B cell (primary cell): ENCODE measurements at regions not wholly inside any gene's neighbourhood (a gene's known extent, or its start where the extent isn't known, plus 50 kb on each side); places are given as distances from the start of the nearest gene placed in this dataset.

Experiments used
- ATAC-seq: fragments of 200-7000 bp; cut with Tn5 transposase; one replicate; pipeline ENCODE4 v1.10.0; 2021; ENCODE audit warnings: low read depth, mild to moderate bottlenecking, moderate number of reproducible peaks, moderate library complexity
- CTCF ChIA-PET: fragments of 350-600 bp; sonication (Branson Sonifier 250); formaldehyde crosslinking; loops from one replicate; lab custom pipeline; 2021; ENCODE audit warnings: antibody characterized with exemption, inconsistent platforms; lab: Charles Lee
- POLR2A ChIA-PET: fragments of 350-600 bp; sonication (Branson Sonifier 250); formaldehyde crosslinking; loops from one replicate; lab custom pipeline; 2021; ENCODE audit warnings: antibody characterized with exemption; lab: Charles Lee
- DNase-seq: peaks from one replicate; pipeline ENCODE4 v3.0.0; 2013
- H2AFZ ChIP-seq: 2 replicates; pipeline ENCODE4 v1.6.1; 2012; ENCODE audit warnings: mild to moderate bottlenecking, low read depth, low read length; ENCODE audit not compliant: insufficient read depth, poor library complexity, severe bottlenecking
- H3K27ac ChIP-seq, 2 donors: 1 replicate in 1 of 2; 2 replicates in 1 of 2; pipeline ENCODE4 v1.5.1; 2012 to 2013; ENCODE audit warnings: low read length in 2 of 2, mild to moderate bottlenecking in 2 of 2, moderate library complexity in 1 of 2
- H3K27me3 ChIP-seq, 4 experiments: fragments of 200-600 bp in 1 of 4; sonication (generic) in 1 of 4; replicated peaks in 1 of 4; 1 replicate in 2 of 4; 2 replicates in 2 of 4; pipeline versions ENCODE4 v1.6.1 to v1.7.0; 2013 to 2016; ENCODE audit warnings: low read length in 3 of 4, mild to moderate bottlenecking in 2 of 4, mixed read lengths in 1 of 4, moderate library complexity in 1 of 4; ENCODE audit not compliant: insufficient read depth in 4 of 4, control insufficient read depth in 3 of 4; ENCODE audit errors: control extremely low read depth in 1 of 4
- H3K36me3 ChIP-seq, 2 experiments: replicated peaks in 1 of 2; 1 replicate in 1 of 2; 2 replicates in 1 of 2; pipeline versions ENCODE4 v1.6.1 to v1.7.1; 2013; ENCODE audit warnings: low read length in 1 of 2; ENCODE audit not compliant: insufficient read depth in 2 of 2, control insufficient read depth in 1 of 2; ENCODE audit errors: control extremely low read depth in 1 of 2, extremely low read depth in 1 of 2
- H3K4me1 ChIP-seq, 2 donors: fragments of 200-600 bp in 1 of 2; sonication (generic) in 1 of 2; 1 replicate in 1 of 2; 2 replicates in 1 of 2; pipeline versions ENCODE4 v1.5.1 to v1.6.1; 2013 to 2017; ENCODE audit warnings: low read length in 2 of 2; ENCODE audit not compliant: control insufficient read depth in 2 of 2, insufficient read depth in 2 of 2
- H3K4me2 ChIP-seq: replicated peaks from 2 replicates; pipeline ENCODE3; 2012; ENCODE audit warnings: mild to moderate bottlenecking, low read depth, low read length; ENCODE audit not compliant: poor library complexity, severe bottlenecking
- H3K4me3 ChIP-seq, 5 experiments: fragments of 200-600 bp in 1 of 5; sonication (generic) in 1 of 5; 1 replicate in 3 of 5; 2 replicates in 2 of 5; pipeline versions ENCODE4 v1.5.1 to v1.7.0; 2011 to 2016; ENCODE audit warnings: low read length in 4 of 5, mild to moderate bottlenecking in 4 of 5, low read depth in 2 of 5, control low read depth in 1 of 5, moderate library complexity in 1 of 5; ENCODE audit not compliant: insufficient read depth in 1 of 5; ENCODE audit errors: control extremely low read depth in 1 of 5, extremely low read depth in 1 of 5
- H3K79me2 ChIP-seq: fragments of 200-600 bp; sonication (generic); one replicate; pipeline ENCODE4 v1.6.0; 2016; ENCODE audit warnings: low read length; ENCODE audit not compliant: control insufficient read depth, insufficient read depth
- H3K9ac ChIP-seq: fragments of 200-600 bp; sonication (generic); 2 replicates; pipeline ENCODE4 v1.6.1; 2017; ENCODE audit warnings: mild to moderate bottlenecking, low read length, moderate library complexity
- H3K9me3 ChIP-seq, 3 donors: one replicate each; pipeline versions ENCODE4 v1.6.1 to v1.7.1; 2013; ENCODE audit warnings: low read length in 2 of 3; ENCODE audit not compliant: control insufficient read depth in 2 of 3, insufficient read depth in 1 of 3; ENCODE audit errors: control extremely low read depth in 1 of 3
- H4K20me1 ChIP-seq: 2 replicates; pipeline ENCODE4 v1.6.0; 2012; ENCODE audit warnings: mild to moderate bottlenecking, low read length; ENCODE audit not compliant: insufficient read depth, control insufficient read depth, poor library complexity, severe bottlenecking
- H3K27ac Mint-ChIP-seq: one replicate; pipeline ENCODE4 v1.8.0; 2021; ENCODE audit warnings: mixed read lengths
- H3K27me3 Mint-ChIP-seq: one replicate; pipeline ENCODE4 v1.8.0; 2021; ENCODE audit warnings: mixed read lengths
- H3K4me1 Mint-ChIP-seq: one replicate; pipeline ENCODE4 v1.8.0; 2021; ENCODE audit warnings: mixed read lengths
- H3K4me3 Mint-ChIP-seq: one replicate; pipeline ENCODE4 v1.8.0; 2021; ENCODE audit warnings: mixed read lengths
- H3K9me3 Mint-ChIP-seq: one replicate; pipeline ENCODE4 v1.8.0; 2022; ENCODE audit warnings: mixed read lengths; ENCODE audit not compliant: insufficient read depth
- CTCF ChIP-seq: fragments of 200-600 bp; IDR thresholded peaks from one replicate; pipeline ENCODE4 v1.8.0; 2022; ENCODE audit warnings: antibody characterized with exemption, mild to moderate bottlenecking
- EZH2 ChIP-seq: IDR thresholded peaks from 2 replicates; pipeline ENCODE4 v1.6.1; 2012; ENCODE audit warnings: borderline replicate concordance, low read depth, mild to moderate bottlenecking, moderate library complexity, low read length; ENCODE audit not compliant: insufficient read depth, poor library complexity, severe bottlenecking
- WGBS: methylation state at CpG from one replicate; pipeline ENCODE4 v1.1.5; 2013; ENCODE audit warnings: missing lambda C conversion rate; ENCODE audit not compliant: insufficient coverage; 5-methylcytosine and 5-hydroxymethylcytosine counted together
- intact Hi-C: fragments of 100-400 bp; cut with micrococcal nuclease; formaldehyde crosslinking; loops from one replicate; pipeline ENCODE4 v1.10.0; 2022

GRCh38 chr11:14584595-14584994, 59.0 kb upstream of the PDE3B start:
- intact Hi-C loops = no loop called here
- Histone ChIP-seq H3K36me3 (peaks cover 0 to 1% of the 10 kb centered on the region in 2 experiments), H3K9me3 (no peaks in the 10 kb centered on the region), H3K27me3 (no peaks in the 10 kb centered on the region), H3K4me3 (no peak overlapping the region), H3K4me2 (no peak overlapping the region), H4K20me1 (no peaks in the 10 kb centered on the region), H3K4me1 (peaks cover 0 to under 1% of the 10 kb centered on the region in 2 donors), H3K27ac (no peak overlapping the region), H3K79me2 (no peaks in the 10 kb centered on the region), H2AFZ (no peak overlapping the region), H3K9ac (no peak overlapping the region)
- POLR2A ChIA-PET = interaction anchor here (1.1 kb wide), 1 partner anchor 8 kb away, joined by 15 read pairs; no protein-coding TSS in a partner anchor
- DNase-seq (no peak), ATAC-seq (no peak)
- Mint-ChIP-seq H3K9me3 (no peaks in the 10 kb centered on the region), H3K4me3 (no peak overlapping the region), H3K27ac (no peak overlapping the region), H3K27me3 (peaks cover 12% of the 10 kb centered on the region), H3K4me1 (peaks cover 10% of the 10 kb centered on the region)
- TF ChIP-seq EZH2 (no peak), CTCF (no peak)
- CTCF ChIA-PET = no interaction called here
- WGBS = 100% methylated on average over 1 of the region's 2 CpGs

- no peak overlapping the region for H3K4me3 Mint-ChIP-seq
- H3K9me3 ChIP-seq = peaks cover 0 to under 1% (median 0%) of the 10 kb centered on the region in 3 donors
- no peaks in the 10 kb centered on the region for H4K20me1 ChIP-seq
- H3K79me2 ChIP-seq = no peaks in the 10 kb centered on the region
- ATAC-seq = no peak
- H3K36me3 ChIP-seq = peaks cover 0 to 1% of the 10 kb centered on the region in 2 experiments
- H3K27ac ChIP-seq = no peak overlapping the region
- WGBS = 96% methylated on average over 2 of the region's 2 CpGs
- H3K27ac Mint-ChIP-seq = no peak overlapping the region
- intact Hi-C loops = no loop called here
- H3K27me3 ChIP-seq = no peaks in the 10 kb centered on the region
- no peaks in the 10 kb centered on the region for H3K9me3 Mint-ChIP-seq
- H2AFZ ChIP-seq = no peak overlapping the region
- no peak overlapping the region for H3K4me3 ChIP-seq
- no peak overlapping the region for H3K9ac ChIP-seq
- no peak for DNase-seq
- peaks cover 2% of the 10 kb centered on the region for H3K4me1 Mint-ChIP-seq
- H3K4me2 ChIP-seq = no peak overlapping the region
- POLR2A ChIA-PET = no interaction called here
- no peak for TF ChIP-seq EZH2
- TF ChIP-seq CTCF = no peak
- no peaks in the 10 kb centered on the region for H3K4me1 ChIP-seq
- CTCF ChIA-PET = interaction anchor here (1.1 kb wide), 1 partner anchor 59 kb away, joined by 3 read pairs; the partner anchor contains the start of gene PDE3B
- peaks cover 12% of the 10 kb centered on the region for H3K27me3 Mint-ChIP-seq
Measured at GRCh38 chr11:14585438-14585837, 58.2 kb upstream of the PDE3B start.
